Cardiac septum (tissue), 1 donor: ENCODE measurements at regions not wholly inside any gene's neighbourhood (a gene's known extent, or its start where the extent isn't known, plus 50 kb on each side); places are given as distances from the start of the nearest gene placed in this dataset.
"Not testable (repeated sequence)": the region's sequence is repeated elsewhere in the genome, so short reads cannot be mapped to it uniquely, and the experiment has no call there.

Experiments used
- DNase-seq: peaks from one replicate; pipeline ENCODE4 v3.0.0-alpha.2; 2020; ENCODE audit warnings: low spot score
- intact Hi-C: fragments of 100-400 bp; cut with DNase I; formaldehyde crosslinking; loops from one replicate; pipeline ENCODE4 v1.14.0; 2022
- donor health status: DM: no; HTN: no; CAD: no.

DNA sequence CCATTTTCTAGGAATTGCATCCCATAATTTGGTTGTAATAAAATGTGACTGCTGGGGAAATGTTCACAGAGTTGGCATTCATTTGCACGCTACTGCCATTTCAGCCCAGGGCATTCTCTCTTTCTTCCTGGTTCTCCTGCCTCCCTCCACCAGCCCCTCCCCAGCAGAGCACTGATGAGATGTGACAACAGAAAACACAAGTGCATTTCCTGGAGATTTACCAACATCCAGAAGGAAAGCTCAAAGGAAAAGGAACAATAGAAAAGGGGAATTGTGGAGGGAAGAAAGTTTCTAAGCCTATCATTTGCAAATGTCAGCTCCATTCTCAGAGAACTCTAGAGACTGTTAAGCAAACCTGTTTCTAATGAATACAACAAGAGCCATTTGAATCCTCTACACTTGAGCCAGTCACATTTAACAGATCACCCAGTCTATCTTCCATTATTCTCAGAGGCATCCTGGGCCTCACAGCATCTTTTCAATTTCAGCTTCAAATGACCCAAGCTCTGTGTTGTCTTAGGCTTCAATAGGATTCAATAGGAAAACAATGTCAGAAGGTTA, 395.6 kb upstream of the PBX1 start:
- no peak for DNase-seq
- intact Hi-C loops = loop anchor here (10.0 kb wide), 1 partner anchor 911 kb away; no protein-coding TSS in a partner anchor

- no peak for DNase-seq
- intact Hi-C loops = loop anchor here (10.0 kb wide), 1 partner anchor 909 kb away; no protein-coding TSS in a partner anchor
Observed at GRCh38 chr1:164165466-164165865, 393.5 kb upstream of the PBX1 start.

DNA sequence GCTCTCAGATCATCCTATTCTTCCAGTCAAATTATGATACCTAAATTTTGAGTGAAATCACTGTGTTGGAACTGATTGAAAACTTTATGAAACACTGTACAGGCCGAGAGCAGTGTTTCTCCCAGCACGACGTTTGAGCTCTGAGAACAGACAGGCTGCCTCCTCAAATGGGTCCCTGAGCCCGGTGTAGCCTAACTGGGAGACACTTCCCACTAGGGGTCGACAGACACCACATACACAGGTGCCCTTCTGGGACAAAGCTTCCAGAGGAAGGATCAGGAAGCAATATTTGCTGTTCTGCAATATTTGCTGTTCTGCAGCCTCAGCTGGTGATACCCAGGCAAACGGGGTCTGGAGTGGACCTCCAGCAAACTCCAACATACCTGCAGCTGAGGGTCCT, 392.5 kb upstream of the PBX1 start:
- not testable (repeated sequence) for DNase-seq
- intact Hi-C loops = loop anchor here (10.0 kb wide), 1 partner anchor 908 kb away; no protein-coding TSS in a partner anchor

GRCh38 chr1:164177118-164177517, 381.9 kb upstream of the PBX1 start:
- DNase-seq = no peak
- intact Hi-C loops = no loop called here

DNA sequence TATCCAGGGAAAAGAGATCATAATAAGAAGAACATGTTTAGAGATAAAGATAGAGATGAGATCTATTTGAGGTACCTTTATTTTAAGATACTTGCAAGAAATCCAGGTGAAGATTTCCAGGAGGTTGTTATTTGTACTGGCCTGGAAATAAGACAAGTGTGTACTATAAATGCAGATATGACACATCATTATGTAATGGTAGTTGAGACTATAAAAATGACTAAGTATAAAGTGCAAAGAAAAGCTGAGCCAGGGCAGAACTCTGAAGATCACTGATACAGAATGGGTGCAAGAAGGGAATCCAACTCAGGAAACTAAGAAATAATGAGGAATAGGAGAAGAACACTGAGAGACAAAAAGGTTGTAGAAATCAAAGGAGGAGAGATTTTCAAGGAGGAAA, 378.2 kb upstream of the PBX1 start:
- intact Hi-C loops = no loop called here
- no peak for DNase-seq

DNA sequence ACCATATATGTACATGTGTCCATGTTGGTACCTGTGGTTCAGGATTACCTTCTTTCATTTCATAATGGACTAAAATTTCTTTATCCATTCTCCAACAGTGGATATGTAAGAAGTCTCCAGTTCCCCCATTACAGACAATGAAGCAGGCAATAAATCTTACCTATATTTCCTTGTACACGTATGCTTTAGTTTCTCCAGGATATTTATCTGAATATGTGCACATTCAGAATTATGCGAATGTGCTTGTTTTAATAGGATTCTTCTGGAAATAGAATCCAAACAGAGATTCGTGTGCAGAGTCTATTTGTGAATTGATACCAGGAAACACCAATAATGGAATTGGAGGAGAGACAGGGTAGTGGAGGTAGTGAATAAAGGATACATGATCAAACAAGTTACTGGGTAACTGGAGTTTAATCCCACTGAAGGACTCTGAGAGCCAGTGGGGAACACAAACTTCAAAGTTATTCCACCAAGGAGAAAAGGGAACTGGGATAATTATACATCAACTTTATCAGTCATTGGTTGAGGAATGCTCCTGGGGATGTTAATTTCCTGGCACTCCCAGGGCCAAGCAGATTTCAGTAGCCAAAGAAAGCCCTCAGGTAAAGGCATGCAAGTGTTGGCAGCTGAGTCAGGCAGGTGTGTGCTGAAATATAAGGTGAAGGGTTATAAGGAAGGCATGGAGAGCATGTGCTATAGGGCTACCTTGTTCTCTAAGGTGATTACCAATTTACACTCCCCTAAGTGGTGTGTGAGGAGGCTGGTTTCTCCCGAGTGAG, 374.9 kb upstream of the PBX1 start:
- intact Hi-C loops = no loop called here
- no peak for DNase-seq

- no peak for DNase-seq
- intact Hi-C loops = no loop called here
Observed at GRCh38 chr1:164186881-164187280, 372.1 kb upstream of the PBX1 start.

DNA sequence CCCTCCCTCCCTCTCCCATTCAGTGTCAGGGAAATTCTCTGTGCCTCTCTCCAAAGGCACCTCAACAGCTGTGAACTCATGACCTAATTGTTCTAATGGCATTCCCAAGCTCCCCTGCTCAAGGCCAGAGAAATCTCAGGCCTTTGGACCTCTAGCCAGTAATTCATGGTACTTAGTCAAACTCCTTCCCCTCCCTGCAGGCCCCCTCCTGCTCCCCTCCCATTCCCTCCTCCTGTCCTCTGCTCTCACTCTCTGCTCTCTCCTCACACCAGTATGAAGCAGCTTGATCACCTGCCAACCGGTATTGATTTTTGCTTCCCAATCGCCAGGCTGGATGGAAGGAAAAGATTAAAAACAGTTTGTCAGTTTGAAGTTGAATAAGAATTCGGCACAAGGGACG, 370.5 kb upstream of the PBX1 start:
- DNase-seq = no peak
- intact Hi-C loops = no loop called here

DNA sequence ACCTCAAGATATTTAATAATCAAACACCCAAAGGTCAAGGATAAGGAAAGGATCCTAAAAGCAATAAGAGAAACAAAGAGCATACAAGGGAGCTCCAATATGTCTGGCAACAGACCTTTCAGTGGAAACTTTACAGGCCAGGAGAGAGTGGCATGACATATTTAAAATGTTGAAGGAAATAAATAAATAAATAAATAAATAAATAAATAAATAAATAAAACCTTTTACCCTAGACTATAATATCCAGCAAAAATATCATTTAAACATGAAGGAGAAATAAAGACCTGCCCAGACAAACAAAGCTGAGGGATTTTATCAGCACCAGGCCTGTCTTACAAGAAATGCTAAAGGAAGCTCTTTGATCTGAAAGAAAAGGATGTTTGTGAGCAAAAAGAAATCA, 367.8 kb upstream of the PBX1 start:
- intact Hi-C loops = no loop called here

DNA sequence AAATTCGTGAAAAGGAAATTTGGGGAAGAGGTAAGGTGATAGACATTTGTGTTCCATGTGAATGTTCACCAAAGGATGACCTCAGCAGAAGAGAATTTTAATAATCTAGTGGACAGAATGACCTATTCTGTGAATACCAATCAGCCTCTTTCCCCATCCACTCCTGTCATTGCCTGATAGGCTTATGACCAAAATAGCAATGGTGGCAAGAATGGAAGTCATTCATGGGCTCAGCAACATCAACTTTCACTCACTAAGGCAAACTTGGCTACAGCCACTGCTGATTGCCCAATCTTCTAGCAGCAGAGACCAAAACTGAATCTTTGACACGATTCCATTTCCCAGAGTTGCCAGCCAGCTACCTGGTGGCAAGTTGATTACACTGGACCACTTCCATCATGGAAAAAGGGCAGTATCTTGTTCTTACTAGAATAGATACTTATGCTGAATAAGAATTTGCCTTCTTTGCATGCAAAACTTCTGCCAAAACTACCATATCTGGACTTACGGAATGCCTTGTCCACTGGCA, 348.7 kb upstream of the PBX1 start:
- DNase-seq = no peak
- intact Hi-C loops = no loop called here

More for the DNA sequence above, 367.8 kb upstream of the PBX1 start:
- DNase-seq = no peak

GRCh38 chr1:164223378-164223777, 335.6 kb upstream of the PBX1 start:
- no peak for DNase-seq
- intact Hi-C loops = no loop called here

DNA sequence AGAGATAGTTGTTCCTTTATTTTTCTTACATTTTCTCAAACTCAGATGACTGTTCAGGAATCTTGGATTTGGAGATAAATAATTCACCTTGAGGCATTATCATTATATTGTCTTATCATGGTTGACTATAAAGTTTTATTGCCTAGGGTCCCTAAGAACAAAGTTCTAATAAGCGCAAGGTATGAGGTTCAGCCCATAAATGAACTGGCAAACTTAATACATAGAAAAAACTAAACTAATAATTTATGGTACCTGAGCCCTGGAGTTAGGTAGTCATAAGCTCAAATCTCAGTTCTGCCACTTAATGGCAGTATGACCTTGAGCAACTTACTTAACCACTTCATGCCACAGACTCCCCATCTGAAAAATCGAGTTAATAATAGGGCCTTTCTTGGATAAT, 334.0 kb upstream of the PBX1 start:
- intact Hi-C loops = no loop called here
- no peak for DNase-seq

DNA sequence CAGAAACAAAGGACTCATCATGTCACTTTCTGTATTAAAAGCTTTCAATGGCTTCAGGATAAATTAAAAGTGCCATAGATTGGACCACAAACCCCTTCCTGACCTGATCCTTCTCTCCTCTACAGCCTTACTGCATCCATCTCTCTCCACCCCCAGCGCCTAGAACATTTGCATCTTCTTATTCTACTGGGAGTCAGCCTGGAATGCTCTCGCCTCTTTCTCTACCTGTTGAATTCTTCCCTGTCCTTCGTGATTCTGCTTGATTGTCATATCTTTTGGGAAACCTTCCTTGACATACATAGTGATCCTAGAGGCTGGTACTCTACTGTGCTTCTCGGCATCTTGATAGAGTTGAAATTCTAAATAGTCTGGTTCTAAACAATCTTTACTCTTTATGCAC, 332.0 kb upstream of the PBX1 start:
- intact Hi-C loops = no loop called here
- DNase-seq = no peak

GRCh38 chr1:164228928-164229327, 330.1 kb upstream of the PBX1 start:
- no peak for DNase-seq
- intact Hi-C loops = no loop called here

GRCh38 chr1:164233149-164233548, 325.8 kb upstream of the PBX1 start:
- no peak for DNase-seq
- intact Hi-C loops = no loop called here

GRCh38 chr1:164240081-164240480, 318.9 kb upstream of the PBX1 start:
- DNase-seq = no peak
- intact Hi-C loops = no loop called here

DNA sequence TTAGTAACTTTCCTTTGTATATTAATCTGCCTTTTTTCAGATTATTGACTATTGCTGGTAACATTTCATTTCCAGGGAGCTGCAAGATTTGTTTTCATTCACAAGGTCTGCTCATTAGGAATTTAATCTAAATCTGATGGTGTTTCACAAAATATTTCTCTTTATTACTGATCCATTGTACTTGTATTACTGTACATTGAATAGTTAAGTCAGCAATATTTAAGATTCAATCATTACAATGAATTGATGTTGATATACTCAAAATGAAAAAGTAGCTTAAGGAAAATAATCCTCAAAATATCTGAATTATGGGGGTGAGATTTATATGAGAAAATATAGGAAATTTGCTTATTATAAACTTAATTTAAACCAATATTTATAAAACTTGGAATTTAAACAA, 308.6 kb upstream of the PBX1 start:
- intact Hi-C loops = no loop called here
- no peak for DNase-seq

GRCh38 chr1:164256456-164256855, 302.5 kb upstream of the PBX1 start:
- no peak for DNase-seq
- intact Hi-C loops = no loop called here

DNA sequence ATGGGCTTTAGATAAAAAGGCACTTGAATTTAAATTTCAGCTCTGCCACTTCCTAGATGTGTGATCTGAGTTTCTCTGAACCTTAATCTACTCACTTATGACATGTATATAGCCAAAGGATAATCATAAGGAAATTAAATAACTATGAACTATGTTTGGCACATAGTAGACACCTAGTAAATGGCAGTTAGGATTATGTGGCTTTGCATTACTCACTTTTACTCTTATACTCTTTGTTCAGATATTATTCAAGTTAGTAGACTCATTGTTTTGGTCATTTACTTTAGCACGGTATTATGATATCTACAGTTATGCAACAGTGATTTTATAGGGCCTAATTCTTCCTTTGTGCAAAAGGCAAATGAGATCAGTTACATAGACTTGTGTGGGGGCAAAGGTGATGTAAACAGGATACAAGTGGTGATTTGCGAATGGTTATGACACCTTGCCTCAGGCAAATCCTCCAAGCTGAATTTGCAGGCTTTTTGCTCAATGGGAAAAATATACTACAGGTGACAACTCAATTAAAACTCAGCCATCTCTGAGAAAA, 297.2 kb upstream of the PBX1 start:
- intact Hi-C loops = no loop called here
- no peak for DNase-seq

- intact Hi-C loops = no loop called here
- DNase-seq = no peak
Observed at GRCh38 chr1:164263540-164263939, 295.4 kb upstream of the PBX1 start.

- DNase-seq = no peak
- intact Hi-C loops = no loop called here
Observed at GRCh38 chr1:164265232-164265631, 293.8 kb upstream of the PBX1 start.
